Activated gamma-delta T cell (primary cell): ENCODE measurements at regions not wholly inside any gene's neighbourhood (a gene's known extent, or its start where the extent isn't known, plus 50 kb on each side); places are given as distances from the start of the nearest gene placed in this dataset.
"Not testable (repeated sequence)": the region's sequence is repeated elsewhere in the genome, so short reads cannot be mapped to it uniquely, and the experiment has no call there.

ENCODE experiments used
- DNase-seq: peaks from one replicate; lab custom pipeline; 2025; lab: John Stamatoyannopoulos, UW

DNA sequence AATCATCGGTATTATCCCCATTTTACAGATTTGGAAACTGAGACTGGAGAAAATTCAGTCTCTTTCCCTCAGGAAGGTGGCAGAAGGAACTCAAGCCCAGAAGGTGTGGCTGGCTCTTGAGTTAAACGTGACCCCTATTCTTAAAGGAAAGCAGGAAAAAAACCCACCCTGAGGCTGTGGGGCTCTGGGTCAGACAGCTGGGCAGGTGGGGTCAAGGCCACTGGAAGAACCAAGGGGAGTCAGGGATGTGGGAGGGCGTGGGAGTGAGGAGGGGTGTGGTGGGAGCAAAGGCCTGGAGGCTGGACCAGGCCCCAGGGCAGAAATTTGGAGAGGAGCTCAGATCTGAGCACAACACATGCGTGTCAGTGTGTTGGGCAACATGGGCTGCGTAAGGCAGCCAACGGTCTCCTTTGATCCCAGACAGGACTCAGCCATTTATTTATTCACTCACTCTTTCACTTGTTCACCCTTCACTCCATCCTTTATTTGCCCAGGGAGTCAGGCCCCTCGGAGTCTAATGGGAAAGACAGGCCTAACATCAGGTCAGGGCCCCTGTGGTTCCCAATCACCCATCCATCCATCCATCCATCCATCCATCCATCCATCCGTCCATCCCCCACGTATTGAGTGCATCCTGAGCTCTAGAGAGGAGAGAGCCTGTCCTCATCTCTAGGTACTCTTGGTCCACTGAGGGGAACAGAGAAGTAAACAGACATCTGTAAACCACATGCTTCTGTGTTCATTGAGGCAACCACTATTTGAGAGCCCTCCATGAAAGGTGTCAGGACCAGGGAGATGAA, 165.0 kb downstream of the VEGFA start:
- DNase-seq: no peak

DNA sequence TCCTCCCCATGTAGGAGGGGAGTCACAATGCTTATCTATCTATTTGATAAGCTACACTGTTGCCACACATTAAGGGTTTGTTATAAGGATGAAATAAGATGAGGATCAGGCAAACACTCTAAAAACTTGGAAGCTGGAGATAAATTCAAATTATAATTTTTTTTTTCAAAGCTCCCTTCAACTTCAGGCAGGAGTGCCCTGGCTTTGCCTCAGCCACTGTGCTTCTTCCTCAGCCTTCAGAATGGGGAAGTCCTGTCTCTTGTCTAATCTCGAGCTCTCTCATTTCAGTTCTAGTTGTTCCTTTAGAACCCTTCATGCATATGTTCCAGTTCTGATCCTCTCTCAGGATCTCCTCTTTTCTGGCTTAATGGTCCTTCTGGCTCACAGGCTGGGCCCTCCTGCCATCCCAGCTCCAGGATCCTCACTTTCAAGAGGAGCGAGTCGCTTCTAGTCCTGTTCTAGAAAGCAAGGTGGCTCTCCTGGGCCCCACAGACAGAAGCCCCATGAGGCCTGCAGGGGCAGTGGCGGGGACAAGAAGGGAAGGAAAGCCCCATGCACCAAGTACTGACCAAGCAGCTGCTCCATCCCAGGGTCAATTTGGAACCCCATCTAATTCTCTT, 164.3 kb downstream of the VEGFA start:
- DNase-seq: no peak

GRCh38 chr6:43933148-43933885, 163.3 kb downstream of the VEGFA start:
- DNase-seq: no peak

DNA sequence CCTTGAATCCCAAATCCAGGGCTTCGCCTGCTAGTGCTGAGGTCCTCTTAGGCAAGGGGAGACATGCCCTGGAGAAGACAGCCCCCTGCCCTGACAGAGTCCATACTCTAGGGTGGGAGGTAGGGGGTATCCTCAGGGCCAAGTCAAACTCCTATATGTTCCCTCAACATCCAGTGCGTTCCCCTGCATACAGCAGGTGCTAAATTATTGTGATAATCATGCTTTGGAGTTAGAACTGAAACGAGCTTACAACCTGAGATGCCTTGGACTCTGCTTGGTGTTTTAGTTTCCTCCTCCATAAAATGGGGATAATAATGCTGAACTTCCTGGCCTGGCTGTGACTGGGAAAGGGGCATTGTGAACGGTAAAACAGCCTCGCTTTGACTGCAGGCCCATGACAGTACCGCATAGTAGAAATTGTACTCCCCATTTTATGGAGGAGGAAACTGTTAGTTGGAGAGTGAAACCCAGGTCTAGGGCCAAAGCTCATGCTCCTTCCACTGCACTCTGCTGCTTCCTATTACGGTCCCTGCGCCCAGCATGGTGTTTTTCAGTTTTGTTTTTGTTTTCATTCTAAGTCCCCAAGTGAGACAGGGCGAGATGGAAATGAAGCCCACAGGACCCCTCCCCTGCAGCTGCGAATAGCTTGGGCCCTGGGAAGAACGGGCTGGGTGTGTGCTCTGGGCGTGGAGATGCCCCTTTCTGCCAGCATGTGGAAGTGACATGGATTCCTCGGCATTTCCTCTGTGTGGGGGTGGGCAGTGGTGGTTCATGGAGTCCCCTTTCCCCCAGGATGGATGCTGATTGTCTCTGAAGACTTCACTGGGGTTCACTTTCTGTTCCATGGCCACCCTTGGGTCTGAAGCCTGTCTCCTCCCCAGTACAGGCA, 162.5 kb downstream of the VEGFA start:
- no peak for DNase-seq

GRCh38 chr6:43931201-43931600, 161.2 kb downstream of the VEGFA start:
- DNase-seq: no peak

DNA sequence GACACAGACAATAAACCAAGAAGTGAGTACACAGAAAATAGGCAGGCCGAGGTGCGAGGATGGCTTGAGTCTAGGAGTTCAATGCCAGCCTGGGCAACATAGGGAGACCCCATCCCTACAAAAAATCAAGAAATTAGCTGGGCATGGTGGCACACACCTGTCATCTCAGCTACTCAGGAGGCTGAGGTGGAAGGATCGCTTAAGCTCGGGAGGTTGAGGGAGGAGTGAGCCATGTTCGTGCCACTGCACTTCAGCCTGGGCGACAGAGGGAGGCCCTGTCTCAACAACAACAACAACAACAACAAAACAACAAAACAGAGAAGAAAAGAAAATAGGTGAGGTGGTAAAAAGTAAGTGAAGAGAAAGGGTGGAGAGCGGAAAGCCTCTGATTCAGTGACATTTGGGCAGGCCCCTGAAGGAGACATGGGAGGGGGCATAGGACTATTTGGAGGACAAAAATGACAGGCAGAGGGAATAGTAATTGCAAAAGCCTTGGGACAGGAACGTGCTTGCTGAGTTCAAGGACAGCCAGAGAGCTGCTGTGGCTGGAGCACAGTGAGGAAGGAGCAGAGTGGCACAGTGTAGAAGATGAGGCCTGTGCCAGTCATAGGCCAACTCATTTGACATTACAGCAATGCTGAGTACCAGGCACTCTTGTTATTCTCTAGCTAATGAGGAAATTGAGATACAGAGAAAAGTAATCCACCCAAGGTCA, 160.6 kb downstream of the VEGFA start:
- no peak for DNase-seq

GRCh38 chr6:43929511-43929910, 159.5 kb downstream of the VEGFA start:
- no peak for DNase-seq

DNA sequence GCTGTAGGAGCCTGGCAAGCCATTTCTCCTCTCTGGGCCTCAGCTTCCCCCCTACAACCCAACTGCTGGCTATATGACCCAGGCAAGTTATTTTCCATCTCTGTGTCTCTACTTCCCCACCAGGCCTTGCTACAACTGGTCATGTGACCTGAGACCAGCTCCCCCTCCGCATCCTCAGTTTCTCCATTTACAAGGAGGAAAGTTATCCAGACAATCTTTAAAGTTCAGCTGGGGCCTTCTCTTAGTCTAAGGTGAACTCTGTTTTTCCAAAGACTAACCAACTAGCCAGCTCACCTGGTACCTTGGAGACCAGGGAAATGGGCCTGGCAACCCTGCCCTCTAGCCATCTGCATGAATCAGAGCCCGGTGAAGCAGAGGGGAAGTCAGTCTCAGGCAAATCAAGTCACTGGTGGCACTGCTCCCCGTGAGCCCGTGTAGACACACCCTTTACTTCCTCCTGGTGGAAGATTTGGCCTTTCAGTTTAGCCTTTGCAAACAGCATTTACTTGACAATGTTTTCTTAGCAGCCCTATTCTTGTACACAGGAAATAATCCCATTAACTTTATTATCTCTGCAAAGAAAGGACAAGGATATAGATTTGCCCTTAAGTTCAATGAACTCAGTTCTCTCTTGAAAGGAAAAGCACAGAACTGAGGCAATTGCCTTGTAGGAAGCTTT, 157.7 kb downstream of the VEGFA start:
- DNase-seq: no peak

DNA sequence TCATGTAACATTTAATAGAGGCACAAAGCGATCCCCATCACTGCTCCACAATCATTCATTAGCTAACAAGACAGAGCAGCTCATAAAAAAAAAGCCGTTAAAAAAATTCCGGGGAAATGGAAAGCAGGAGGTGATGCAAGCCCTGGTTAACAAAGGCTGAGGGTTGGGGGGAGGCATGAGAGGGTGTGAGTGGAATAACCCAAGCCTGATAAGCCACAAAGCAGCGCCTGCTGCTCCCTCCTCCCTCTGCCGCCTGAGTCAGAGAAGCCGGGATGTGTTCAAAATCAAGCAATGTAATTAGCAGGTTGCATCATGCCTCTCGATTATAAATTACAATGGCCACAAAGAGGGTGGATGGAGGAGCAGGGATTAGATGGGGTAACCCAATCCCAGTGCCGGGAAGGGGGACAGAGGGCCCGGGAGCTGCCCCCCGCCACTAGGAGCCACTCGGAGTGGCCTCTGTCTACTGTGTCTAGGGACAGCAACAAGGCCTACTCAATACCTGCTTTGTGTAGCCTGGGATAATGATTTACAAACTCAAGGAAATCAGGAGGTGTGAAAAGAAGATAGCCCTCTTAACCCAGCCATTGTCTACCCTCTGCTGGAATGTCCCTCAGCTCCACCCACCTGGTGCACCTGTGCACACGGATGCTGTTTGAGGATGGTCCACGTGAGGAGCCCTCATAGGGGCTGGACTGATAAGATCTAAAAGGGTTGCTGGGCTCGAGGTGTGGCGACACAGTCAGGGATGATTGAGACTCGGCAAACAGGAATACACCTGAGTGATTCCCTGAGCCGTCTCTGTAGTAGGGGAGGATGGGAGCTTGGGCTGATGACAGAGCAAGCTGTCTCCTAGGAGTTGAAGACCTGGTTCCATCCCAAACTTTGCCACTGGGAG, 156.9 kb downstream of the VEGFA start:
- no peak for DNase-seq

DNA sequence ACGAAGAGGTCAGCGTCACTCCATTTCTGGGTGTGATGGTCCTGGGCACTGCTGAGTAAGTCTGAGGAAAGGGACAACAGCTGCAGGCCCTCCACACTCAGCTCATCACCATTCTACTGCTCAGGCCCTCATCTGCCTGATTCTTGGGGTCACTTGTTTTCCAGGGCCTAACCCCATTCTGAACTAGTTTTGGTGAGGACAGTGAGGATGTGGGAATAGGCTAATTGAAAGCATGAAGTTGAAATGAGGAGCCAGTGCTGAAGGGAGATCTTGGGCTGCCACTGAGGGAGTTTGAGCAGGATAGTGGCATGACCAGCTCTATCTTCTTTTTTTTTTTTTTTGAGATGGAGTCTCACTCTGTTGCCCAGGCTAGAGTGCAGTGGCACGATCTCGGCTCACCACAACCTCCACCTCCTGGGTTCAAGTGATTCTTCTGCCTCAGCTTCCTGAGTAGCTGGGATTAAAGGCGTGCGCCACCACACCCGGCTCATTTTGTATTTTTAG, 155.7 kb downstream of the VEGFA start:
- not testable (repeated sequence) for DNase-seq

DNA sequence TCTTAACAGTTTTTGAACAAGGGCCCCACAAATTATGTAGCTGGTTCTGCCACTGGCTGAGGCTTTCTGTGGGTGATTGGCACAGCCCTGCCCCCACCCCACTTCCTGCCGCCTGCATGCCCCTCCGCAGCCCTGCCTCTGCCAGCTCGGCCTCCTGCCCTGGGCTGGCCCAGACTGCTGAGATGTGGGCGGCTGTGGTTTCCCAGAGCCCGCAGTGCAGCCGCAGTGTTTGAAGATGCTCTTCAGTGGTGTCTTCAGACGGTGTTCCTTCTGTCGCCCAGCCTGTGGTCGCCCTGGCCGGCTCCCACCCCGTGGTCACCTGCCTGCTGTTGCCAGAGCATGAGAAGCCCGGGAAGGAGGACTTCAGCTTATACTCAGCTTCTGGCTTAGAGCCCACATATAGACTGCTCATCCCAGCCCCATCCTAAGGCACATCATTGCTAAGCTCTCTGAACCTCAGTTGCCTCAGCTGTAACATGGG, 154.3 kb downstream of the VEGFA start:
- DNase-seq: peak; percentile 33

GRCh38 chr6:43923376-43924221, 153.6 kb downstream of the VEGFA start:
- no peak for DNase-seq

DNA sequence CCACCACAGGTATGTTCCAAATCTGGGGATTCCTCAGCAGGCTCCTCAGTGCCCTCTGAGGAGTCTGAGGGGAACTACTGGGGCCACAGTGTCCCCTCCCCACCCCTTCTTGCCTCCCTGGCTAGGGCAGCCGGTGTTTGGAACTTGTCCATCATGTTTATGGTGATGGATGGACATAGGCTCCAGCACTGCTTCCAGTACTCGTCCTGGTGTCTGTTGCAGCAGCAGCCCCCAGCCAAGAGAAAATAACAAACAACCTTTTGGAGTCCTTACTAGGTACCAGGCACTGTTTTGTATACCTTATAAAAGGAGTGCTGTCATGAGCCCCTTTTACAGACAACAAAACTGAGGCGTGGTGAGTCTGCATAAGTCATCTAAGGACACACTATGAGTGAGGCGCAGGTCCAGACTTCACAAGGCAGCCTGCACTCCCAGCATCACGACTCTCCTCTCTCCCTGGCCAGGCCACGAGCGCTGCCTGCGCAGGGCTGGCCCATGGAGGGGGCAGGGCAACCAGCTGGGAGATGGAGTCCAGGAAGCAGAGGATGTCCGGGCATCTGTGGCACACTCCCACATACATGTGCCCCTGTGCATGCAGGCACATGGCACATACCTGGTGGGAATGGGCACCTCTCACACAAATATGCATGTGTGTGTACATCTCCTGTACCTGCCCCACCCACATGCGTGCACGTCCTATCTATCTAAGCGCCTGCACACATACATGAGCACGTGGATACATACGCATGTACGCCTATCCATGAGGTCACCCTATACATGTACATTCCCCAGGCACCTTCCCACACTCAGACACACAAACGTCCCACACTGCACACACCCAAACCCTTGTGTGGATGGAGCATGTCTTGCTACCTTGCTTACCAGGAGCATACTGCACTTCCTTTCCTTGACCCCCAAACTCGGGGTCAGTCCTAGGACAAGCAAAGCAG, 152.7 kb downstream of the VEGFA start:
- DNase-seq: no peak

- no peak for DNase-seq
These were observed 151.8 kb downstream of the VEGFA start for GRCh38 chr6:43921548-43922425.

DNA sequence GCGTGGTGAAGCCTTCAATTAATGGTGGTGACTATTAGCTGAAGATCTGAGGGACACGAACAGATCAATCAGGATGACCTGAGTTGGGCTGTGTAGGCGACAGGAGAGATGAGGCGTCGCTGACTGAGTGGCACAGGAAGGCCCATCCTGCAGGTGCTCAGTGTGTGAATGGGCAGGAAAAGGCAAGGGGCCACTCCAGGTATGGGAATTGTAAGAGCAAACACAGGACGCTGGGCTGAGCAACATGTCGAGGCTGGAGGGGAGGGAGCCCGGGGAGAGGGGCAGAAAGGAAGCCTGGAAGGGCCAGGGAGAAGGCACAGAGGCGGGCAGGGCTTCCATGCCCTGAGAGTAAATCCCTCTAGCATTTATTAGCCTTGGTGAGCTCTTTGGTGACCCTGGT, 151.0 kb downstream of the VEGFA start:
- DNase-seq: no peak

DNA sequence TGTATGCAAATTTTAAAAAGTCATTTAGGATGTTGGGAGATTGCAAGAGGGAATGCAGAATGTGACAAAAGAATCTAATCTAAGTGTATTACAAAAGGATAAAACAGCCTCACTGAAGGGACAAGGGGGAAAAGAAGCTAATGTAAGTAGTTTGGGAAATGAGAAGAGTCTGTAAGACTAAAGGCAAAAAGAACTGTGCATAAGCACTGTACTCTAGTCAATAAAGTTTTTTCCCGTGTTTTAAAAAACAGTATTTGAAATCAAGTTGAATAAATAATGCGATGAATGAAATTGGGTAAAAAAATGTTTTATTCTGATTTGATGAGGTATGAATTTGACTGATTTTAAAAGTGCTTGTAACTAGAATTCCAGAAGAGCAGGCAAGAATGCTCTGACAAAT, 149.8 kb downstream of the VEGFA start:
- no peak for DNase-seq
